ENCODE measurements at regions not wholly inside any gene's neighbourhood (a gene's known extent, or its start where the extent isn't known, plus 50 kb on each side); places are given as distances from the start of the nearest gene placed in this dataset.
"Not testable (repeated sequence)": the region's sequence is repeated elsewhere in the genome, so short reads cannot be mapped to it uniquely, and the experiment has no call there.

DNA sequence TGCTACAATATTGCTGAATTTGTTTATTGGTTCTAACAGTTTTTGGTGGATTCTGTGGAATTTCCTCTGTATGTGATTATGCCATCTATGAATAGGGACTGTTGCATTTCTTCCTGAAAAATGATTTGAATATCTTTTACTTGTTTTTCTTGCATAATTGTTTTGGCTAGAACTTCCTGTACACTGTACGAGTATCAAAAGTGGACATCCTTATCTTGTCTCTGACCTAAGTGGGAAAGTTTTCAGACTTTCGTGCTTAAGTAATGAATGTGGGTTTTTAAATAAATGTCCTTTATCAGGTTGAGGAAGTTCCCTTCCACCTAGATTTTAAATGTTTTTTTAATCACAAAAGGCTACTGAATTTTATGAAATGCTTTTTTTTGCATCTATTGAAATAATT, 203.8 kb upstream of the ATP10A start:
- no peak for DNase-seq

DNA sequence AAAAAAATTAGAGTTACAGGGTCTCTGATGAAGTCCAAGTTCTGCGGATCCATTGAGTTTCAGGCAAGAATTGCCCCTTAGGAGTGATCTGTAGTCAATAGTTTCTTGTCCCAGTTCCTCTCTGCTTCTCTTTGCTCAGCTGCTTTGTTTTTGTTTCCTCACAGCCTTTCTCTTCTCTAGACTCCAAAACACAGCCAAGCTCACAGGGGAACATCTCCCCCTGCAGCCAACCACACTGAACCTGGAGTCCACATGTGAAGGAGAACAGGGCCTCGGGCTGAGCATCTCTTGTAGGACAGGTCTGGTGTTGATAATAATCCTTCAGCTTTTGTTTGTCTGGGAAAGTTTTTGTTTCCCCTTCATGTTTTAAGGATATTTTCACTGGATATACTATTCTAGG, 202.6 kb upstream of the ATP10A start:
- no peak for DNase-seq

DNA sequence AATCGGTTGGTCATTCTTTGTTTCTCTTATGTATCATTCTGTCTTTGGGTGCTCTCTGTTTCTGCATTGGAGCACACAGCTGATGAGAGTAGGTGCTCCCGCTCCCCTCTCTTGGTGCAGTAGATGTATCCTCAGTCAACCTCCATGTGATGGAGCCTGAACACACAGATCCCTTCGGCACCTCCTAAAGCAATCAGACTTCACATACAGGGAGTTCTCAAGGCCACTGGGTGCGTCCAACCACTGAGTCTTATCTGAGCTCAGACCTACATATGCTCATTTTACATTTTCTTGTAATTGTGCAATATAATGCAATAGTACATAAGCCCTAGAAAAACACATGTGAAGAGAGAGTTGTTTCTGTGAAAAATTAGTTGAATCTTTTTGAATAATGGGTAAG, 198.1 kb upstream of the ATP10A start:
- no peak for DNase-seq

DNA sequence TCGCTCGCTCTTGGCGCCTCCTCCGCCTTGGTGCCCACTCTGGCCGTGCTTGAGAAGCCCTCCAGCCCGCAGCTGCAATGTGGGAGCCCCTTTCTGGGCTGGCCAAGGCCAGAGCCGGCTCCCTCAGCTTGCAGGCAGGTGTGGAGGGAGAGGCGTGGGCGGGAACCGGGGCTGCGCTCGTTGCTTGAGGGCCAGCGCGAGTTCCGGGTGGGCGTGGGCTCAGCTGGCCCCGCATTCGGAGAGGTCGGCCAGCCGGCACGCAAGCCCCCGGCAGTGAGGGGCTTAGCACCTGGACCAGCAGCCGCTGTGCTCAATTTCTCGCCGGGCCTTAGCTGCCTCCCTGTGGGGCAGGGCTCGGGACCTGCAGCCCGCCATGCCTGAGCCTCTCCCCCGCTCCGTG, 193.6 kb upstream of the ATP10A start:
- DNase-seq: not testable (repeated sequence)

DNA sequence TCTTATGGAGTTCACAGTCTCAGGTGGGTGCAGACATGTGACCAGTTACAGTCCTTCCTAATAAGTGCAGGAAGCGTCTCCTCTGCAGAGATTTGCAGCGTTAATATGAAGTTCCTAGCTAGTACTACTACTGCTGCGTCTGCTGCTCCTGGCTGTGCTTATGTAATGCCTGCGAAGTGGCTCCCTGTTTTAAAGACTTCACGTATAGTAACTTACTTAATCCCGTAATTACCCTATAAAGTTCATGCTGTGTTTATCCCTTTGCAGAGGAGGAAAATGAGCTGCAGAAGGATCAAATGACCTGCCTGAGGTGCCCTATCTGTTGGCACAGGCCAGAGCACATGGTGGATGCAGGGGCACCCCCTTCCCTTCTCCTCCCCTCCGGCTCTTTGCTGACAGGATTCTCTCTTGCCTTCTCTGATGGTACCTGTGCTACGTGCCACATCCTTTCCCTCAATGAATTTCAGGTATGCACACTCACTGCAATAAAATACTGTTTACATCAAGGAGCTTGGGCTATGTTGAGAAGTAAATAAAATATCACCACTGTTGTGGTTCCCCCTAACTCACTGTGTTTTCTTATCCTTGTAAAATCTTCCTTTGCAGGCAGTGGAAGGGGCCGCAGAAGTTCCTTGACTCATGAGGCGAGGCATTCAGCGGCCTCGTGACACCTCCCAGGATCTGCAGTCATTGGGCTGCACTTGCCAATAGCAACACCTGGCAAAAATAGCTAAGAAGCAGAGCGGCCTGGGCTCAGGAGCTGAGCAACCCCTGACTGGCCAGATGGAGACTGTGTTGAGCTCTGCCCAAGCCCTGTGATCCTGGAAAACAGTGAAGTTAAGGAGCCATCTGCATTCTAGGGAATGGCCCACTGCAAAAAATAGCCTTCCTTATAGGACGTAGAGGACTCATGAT, 188.9 kb upstream of the ATP10A start:
- DNase-seq: no peak

DNA sequence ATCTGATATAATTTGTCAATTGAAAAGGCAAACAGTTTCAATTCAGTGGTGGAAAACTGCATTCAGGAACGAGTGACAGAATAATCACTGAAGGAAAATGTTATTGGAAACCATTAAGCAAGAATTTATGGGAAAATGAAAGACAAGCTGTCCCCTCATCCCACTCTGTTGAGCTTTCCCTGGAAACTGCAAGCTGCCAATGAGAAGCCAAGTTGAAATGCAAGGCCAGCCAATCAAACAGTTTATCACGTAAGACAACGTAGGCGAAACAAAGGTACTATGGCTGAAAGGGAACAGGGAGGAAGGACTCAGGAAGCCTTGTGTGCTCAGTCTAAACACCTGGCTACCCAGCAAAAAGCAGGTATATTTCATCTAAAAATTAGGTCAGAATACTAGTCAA, 187.9 kb upstream of the ATP10A start:
- no peak for DNase-seq

DNA sequence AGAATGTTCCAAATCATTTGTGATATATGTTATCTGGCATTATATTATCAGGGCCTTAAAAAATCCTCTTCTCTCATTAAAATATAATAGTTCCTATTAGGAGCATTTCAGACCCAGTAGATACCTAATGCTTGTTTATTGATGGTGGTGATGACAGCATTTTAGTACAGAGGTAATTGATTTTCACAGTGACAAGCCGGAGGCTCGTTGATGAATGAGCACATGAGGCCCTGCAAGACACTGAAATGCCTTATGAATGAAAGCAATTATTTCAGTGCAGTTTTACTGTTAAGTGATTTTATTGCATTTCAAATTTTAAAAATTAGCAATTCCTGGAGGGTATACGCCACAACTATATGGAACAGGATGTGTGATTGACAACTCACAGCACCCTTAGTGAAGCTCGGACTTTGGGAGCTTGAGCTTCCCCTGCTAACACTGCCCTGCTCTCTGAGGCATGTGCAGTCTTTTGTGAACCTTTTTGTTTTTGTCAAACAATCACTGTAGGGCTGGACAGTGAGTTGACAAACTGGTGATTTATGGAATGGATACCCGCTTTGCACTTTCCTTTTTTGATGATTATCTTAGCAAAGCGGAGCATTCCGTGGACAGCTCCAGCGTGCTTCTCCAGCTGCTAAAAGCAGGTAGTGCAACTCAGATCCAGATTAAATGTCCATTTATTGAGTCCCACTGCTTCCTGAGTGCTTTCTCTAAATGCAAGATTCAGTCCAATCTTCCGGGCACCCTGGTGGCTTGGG, 187.0 kb upstream of the ATP10A start:
- no peak for DNase-seq

DNA sequence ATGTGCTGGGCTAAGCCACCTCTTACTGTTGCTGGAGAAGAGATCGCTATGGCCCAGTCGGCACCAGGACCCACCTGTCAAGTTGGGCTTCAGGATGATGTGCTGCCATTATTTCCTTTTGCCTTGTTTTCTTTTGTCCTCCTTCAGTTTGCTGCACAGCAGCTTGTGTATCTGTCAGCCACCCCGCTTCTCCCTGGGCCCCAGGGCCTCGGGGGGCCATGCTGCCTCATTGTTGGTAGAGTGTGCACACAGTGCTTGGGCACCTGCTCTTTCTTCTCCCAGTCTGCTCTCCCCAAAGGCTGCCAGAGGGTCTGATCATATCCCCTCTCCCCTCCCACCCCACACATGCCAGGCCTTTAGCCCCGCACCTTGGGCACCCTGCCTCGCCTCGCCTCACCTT, 185.5 kb upstream of the ATP10A start:
- no peak for DNase-seq

DNA sequence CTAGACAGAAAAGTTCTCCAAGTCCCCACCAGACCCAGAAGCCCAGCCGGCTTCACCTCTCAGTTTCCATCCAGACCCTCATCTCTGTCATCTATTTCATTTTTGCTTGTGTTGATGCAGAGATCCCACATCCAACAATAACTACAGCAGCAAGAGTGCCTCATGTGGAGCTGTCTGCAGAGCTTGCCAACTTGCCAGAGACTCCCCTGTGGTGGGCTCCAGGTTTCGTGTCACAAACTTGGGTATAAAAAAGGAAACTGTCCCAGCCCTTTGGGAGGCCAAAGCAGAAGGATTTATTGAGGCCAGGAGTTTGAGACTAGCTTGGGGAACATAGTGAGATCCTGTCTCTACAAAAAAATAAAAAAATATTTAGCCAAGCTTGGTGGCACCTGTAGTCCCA, 182.4 kb upstream of the ATP10A start:
- no peak for DNase-seq

DNA sequence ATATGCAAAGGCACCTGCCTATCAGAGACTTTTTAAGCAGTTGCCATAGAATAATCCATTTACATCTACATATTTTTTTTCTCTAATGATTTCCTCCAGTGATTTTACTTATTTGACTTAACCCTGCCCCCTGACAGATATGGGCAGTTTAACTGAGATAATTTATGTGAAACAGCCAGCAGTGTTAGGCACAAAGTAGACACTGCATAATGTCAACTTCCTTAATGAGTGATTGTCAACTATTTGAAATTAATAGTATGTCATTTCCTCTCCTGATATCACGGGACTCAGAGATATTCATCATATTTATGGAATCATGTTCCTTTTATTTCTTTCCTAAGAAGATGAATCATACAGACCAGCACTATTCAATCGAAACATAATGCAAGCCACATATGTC, 179.9 kb upstream of the ATP10A start:
- DNase-seq: no peak

DNA sequence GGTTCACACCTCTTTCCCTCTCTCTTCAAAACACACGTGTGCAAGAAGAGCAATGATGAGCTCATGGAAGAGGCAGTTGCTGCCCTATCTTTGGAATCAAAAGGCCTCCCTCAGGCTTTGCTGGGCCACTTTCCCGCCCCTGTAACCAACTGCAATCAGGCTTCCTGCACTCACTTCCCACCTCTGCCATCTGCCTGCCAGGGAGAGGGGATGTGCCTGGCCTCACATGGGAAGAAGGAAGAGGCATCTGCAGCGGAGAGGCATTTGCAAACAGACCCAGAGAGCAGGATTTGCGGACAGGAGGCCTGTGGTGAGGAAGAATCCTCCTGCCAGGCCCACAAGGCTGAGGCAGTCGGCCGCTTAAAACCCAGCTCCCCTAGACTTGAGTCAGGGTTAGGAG, 175.6 kb upstream of the ATP10A start:
- no peak for DNase-seq

DNA sequence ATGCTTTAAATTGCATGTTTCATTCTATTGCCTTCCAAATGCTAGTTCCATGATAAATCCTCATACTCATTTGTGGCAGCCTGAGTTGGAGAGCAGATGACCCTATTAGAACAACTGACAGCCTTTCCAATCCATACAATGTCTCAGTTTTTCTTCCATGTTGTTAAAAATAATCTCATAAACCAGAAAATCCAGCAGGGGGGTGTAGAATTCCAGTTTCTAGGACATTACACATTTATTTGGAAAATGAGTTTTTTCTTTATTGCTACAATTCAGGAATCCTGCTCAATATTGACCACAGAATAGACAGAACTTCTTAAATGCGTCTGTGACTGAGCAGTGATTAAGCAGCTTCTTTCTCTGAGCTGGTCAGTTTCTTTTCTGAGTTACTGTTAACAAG, 174.2 kb upstream of the ATP10A start:
- no peak for DNase-seq

DNA sequence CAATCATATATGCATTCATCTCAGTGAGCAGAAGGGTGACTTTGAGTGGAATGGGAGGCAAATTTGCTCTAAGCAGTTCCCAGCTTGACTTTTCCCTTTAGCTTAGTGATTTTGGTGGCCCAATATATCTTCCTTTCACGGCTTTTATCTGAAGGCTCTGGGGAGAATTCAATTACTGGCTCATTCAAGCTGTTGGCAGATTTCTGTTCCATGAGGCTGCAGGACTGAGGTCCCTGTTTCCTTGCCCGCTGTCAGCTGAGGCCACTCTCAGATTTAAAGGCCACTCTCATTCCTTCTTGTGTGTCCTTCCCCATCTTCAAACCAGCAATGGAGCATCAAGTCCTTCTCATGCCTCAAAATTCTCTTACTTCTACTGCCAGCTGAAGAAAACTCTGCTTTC, 170.4 kb upstream of the ATP10A start:
- no peak for DNase-seq

DNA sequence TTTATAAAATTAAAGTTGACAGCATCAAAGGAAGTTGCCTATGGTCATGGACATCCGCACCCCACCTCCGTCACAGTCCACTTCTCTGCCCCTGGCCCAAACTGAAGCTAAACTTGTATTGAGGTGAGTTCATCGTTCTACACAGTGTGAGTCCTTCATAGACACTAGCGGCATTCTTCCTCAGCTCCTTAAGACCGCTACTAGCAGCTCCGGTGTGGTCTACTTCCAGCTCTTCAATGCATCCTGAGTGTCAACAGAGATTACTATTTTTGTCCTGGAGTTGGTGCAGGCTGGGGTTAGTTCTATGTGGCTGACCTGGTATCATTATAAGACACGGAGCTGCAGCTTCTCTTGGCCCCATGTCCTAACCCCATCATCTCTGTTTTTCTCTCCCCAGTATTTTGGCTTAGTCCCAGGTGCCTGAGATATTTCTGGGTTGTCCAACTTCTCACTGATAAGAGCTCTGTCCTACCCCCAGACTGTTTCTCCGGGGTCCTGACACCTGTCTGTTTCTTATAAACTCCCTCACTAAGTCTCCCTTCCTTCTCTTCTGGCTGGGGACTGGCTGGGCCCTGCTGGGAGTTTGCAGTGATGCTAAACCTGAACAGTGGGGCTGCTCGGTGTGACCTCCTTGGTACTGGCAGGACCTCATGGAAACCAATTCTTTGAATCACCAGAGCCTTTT, 169.2 kb upstream of the ATP10A start:
- DNase-seq: no peak

DNA sequence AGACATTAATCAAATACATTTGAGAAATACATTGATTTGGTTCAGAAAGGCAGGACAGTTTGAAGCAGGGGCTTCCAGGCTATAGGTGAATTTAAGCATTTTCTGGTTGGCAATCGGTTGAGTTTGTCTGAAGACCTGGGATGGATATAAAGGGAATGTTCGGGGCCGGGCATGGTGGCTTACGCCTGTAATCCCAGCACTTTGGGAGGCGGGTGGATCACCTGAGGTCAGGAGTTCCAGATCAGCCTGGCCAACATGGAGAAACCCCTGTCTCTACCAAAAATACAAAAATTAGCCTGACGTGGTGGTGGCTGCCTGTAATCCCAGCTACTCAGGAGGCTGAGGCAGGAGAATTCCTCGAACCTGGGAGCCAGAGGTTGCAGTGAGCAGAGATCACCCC, 166.5 kb upstream of the ATP10A start:
- not testable (repeated sequence) for DNase-seq

DNA sequence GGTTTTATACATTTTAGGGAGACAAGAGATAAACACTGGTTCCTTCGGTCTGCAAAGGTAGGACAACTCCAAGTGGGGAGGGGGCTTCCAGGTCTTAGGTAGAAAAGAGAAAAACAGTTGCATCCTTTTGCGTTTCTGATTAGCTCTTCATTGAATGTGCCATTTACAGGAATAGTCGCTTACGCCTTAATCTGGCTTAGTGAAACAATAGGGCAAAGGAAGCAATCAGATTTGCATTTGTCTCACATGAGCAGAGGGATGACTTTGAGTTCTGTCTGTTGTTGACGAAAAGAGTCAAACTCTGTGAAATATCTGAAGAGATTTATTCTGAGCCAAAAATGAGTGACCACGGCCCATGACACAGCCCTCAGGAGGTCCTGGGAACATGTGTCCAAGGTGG, 166.0 kb upstream of the ATP10A start:
- DNase-seq: no peak

DNA sequence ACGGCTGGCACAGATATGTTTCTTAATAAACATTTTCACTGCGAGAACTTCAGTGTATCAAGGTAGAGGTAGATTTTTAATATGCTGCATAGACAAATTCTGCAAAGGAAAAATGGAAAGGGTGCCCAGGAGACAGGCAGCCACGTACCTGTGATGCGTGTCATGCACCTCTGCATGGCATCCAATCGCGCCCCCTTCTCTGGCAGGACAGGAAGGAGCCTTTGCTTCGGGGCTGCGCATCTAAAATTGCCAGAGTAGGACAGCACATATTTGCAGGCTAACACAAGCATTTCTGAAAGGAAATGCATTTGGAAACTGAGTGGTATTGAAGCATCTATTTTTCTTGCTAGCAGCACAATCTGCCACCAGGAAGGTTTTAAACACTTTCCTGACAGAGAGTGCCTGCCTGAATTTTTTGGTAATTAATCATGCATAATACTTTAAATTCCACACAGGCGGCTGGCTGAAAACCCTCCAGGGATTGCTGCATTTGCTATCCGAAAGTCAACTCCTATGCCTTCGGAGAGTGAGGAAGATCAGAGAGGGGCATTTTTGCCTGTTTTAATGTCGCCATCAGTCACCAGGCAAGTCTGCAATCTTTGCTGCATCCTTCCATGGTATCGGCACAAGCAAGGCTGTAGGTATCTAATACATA, 165.1 kb upstream of the ATP10A start:
- DNase-seq: no peak

DNA sequence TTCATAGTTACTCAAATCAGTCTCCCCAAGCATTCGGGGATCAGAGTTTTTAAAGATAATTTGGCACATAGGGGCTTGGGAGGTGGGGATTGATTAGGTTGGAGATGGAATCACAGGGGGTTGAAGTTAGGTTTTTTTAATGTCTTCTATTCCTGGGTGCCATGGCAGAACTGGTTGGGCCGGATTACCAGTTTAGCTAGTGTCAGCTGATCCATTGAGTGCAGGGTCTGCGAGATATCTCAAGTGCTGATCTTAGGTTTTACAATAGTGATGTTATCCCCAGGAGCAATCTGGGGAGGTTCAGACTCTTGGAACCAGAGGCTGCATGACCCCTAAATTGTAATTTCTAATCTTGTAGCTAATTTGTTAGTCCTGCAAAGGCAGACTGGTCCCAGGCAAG, 163.5 kb upstream of the ATP10A start:
- not testable (repeated sequence) for DNase-seq

DNA sequence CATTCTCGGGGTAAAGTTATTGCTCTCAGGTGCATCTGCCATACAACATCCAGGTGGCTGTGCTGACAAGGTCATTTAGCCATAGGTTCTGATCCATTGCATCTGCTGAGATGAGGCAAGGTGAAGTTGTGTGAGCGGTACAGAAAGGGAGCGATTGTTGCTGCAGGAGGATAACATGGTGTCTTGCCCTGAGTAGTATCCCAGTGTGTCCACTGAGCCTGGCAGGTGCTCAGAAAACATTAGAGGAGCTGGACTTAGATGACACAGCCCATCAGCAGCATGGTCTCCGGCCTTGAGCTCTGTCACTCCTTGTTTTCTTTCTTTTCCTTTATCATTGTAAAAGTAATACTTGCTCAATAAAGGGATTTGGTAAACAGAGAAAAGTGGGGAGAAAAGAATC, 161.1 kb upstream of the ATP10A start:
- no peak for DNase-seq

DNA sequence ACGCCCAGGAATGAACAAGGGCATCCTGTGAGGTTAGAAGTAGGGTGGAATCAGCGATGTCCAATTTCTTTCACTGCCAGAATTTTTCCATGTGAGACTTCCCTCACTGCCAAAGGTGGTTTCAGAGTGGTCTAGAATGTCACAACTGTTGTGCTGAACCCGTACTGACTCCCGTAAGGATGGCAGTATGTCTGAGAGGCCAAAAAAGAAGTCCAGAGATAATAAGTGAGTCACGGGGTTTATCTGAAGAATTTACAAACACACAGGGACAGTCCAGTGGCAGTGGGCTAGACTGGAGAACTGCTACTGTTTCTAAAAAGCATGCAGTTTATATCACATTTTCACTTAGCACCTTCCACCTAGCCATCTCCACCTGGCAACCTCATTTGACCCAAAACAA, 160.6 kb upstream of the ATP10A start:
- DNase-seq: no peak

DNA sequence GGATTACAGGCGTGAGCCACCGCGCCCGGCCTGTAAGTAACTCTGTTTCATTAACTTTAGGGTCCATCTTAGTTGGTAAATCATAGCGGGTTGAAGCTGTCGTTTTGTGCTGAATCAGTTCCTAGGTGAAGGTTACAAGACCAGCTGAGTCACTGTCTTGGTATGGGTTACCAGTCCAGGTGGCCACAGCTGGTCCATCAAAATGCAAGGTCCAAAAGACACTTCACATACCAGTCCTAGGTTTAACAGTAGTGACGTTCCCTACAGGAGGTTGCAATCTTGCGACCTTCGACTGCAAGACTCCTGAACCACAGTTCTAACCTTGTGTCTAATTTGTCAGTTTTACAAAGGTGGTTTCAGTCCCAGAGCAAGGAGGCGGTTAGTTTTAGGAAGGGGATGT, 160.1 kb upstream of the ATP10A start:
- no peak for DNase-seq

DNA sequence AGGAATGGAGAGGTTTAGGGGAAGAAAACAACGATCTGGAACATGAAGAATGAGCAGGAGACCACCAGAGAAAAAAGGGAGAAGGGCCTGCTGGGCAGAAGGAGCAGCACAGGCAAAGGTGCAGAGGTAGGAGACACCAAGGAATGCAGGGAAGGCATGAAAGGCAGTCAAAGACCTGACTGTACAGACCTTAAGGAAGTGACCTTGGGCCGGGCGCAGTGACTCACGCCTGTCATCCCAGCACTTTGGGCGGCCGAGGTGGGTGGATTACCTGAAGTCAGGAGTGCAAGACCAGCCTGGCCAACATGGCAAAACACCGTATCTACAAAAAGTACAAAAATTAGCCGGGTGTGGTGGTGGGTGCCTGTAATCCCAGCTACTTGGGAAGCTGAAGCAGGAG, 157.7 kb upstream of the ATP10A start:
- DNase-seq: no peak

DNA sequence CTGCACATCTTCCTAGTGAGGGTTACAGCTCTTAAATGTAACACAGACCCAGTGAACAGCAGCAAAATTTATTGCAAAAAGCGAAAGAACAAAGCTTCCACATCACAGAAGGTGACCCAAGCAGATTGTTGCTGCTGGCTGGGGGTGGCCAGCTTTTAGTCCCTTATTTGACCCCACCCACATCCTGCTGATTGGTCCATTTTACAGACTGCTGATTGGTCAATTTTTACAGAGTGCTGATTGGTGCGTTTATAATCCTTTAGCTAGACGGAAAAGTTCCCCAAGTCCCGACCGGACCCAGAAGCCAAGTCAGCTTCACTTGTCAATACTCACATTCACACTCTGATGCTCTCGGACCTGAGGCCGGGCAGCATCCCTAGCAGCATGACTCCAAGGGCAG, 154.5 kb upstream of the ATP10A start:
- DNase-seq: no peak
